Mucosa of descending colon (tissue), 3 donors: ENCODE measurements at regions not wholly inside any gene's neighbourhood (a gene's known extent, or its start where the extent isn't known, plus 50 kb on each side); places are given as distances from the start of the nearest gene placed in this dataset.

ENCODE experiments used
- ATAC-seq: fragments of 200-7000 bp; cut with Tn5 transposase; one replicate; pipeline ENCODE4 v1.9.1; 2020; ENCODE audit warnings: mild to moderate bottlenecking, moderate library complexity
- DNase-seq, 3 donors: peaks; one replicate each; pipeline ENCODE4 v3.0.0-alpha.2; 2020
- H3K36me3 ChIP-seq: fragments of 200-600 bp; one replicate; pipeline ENCODE4 v1.8.0; 2021; ENCODE audit warnings: low read depth, mild to moderate bottlenecking
- H3K4me1 ChIP-seq: fragments of 200-600 bp; one replicate; pipeline ENCODE4 v1.8.0; 2021; ENCODE audit warnings: low read depth, mild to moderate bottlenecking
- H3K4me3 ChIP-seq: fragments of 200-600 bp; one replicate; pipeline ENCODE4 v1.8.0; 2021; ENCODE audit warnings: mild to moderate bottlenecking
- H3K9me3 ChIP-seq: fragments of 200-600 bp; one replicate; pipeline ENCODE4 v1.8.0; 2021; ENCODE audit warnings: mild to moderate bottlenecking
- CTCF ChIP-seq: fragments of 200-600 bp; IDR thresholded peaks from one replicate; pipeline ENCODE4 v1.8.0; 2022; ENCODE audit warnings: antibody characterized with exemption, mild to moderate bottlenecking
- intact Hi-C, 2 donors: fragments of 100-400 bp; cut with DNase I in 1 of 2; cut with micrococcal nuclease in 1 of 2; formaldehyde crosslinking; loops; one replicate each; pipeline versions ENCODE4 v1.11.0 to v1.11.1; 2022; cut with DNase I, micrococcal nuclease
- donor health status: DM: no; HTN: no; CAD: no; lungs with moderate emphysema.
- donor health status: DM: no; HTN: no; CAD: no.
- donor health status: DM: no; HTN: yes; CAD: no.

- no peak for TF ChIP-seq CTCF
- H3K4me3 ChIP-seq: no peak overlapping the region
- ATAC-seq (no peak), DNase-seq (no peak)
- H3K4me1 ChIP-seq: no peaks in the 10 kb centered on the region
- no peaks in the 10 kb centered on the region for H3K9me3 ChIP-seq
- intact Hi-C loops: no loop called here
- H3K36me3 ChIP-seq: no peaks in the 10 kb centered on the region
These were observed 233.4 kb upstream of the PELI2 start for GRCh38 chr14:55884819-55885218.

GRCh38 chr14:55889124-55889523 lies 229.1 kb upstream of the PELI2 start:
- no peaks in the 10 kb centered on the region for H3K36me3 ChIP-seq
- TF ChIP-seq CTCF: no peak
- DNase-seq: no peak
- H3K4me1 ChIP-seq: no peaks in the 10 kb centered on the region
- intact Hi-C loops: no loop called here
- H3K4me3 ChIP-seq: no peak overlapping the region
- ATAC-seq: no peak
- no peaks in the 10 kb centered on the region for H3K9me3 ChIP-seq

GRCh38 chr14:55891692-55892091 lies 226.5 kb upstream of the PELI2 start:
- ATAC-seq (no peak), DNase-seq (no peak)
- no peaks in the 10 kb centered on the region for H3K9me3 ChIP-seq
- H3K36me3 ChIP-seq: no peaks in the 10 kb centered on the region
- no peak overlapping the region for H3K4me3 ChIP-seq
- no peak for TF ChIP-seq CTCF
- H3K4me1 ChIP-seq: no peaks in the 10 kb centered on the region
- intact Hi-C loops: no loop called here

- Histone ChIP-seq H3K9me3 (no peaks in the 10 kb centered on the region), H3K4me1 (no peaks in the 10 kb centered on the region), H3K4me3 (no peak overlapping the region), H3K36me3 (no peaks in the 10 kb centered on the region)
- no peak for ATAC-seq
- intact Hi-C loops: no loop called here
- no peak for TF ChIP-seq CTCF
- no peak for DNase-seq
These were observed 225.3 kb upstream of the PELI2 start for GRCh38 chr14:55892906-55893305.

- ATAC-seq (no peak), DNase-seq (no peak)
- intact Hi-C loops: no loop called here
- no peaks in the 10 kb centered on the region for H3K4me1 ChIP-seq
- no peak for TF ChIP-seq CTCF
- no peaks in the 10 kb centered on the region for H3K9me3 ChIP-seq
- H3K36me3 ChIP-seq: no peaks in the 10 kb centered on the region
- no peak overlapping the region for H3K4me3 ChIP-seq
These were observed 224.5 kb upstream of the PELI2 start for GRCh38 chr14:55893705-55894104.

- no peaks in the 10 kb centered on the region for H3K36me3 ChIP-seq
- no peaks in the 10 kb centered on the region for H3K9me3 ChIP-seq
- no peak overlapping the region for H3K4me3 ChIP-seq
- TF ChIP-seq CTCF: no peak
- no peaks in the 10 kb centered on the region for H3K4me1 ChIP-seq
- DNase-seq: no peak
- intact Hi-C loops: no loop called here
- ATAC-seq: no peak
These were observed 221.2 kb upstream of the PELI2 start for GRCh38 chr14:55897031-55897430.
